H1 (cell line): ENCODE measurements at regions not wholly inside any gene's neighbourhood (a gene's known extent, or its start where the extent isn't known, plus 50 kb on each side); places are given as distances from the start of the nearest gene placed in this dataset.

ENCODE experiments used
- CTCF ChIA-PET: fragments of 300-600 bp; sonication (Branson Sonifier 250); formaldehyde crosslinking; loops from one replicate; lab custom pipeline; 2021; ENCODE audit not compliant: partially characterized antibody; lab: Charles Lee
- POLR2A ChIA-PET: fragments of 300-600 bp; sonication (Branson Sonifier 250); formaldehyde crosslinking; loops from one replicate; lab custom pipeline; 2021; ENCODE audit warnings: inconsistent platforms; ENCODE audit not compliant: partially characterized antibody; lab: Charles Lee
- DNase-seq, 2 experiments: peaks; one replicate each; pipeline versions ENCODE4 v3.0.0 to v3.0.0-alpha.2; 2010 to 2022; ENCODE audit warnings: low spot score in 2 of 2, low read depth in 1 of 2, mixed read lengths in 1 of 2
- FAIRE-seq: peaks from 2 replicates; lab custom pipeline; 2011; peaks lifted over from hg19 to GRCh38; lab: Jason Lieb, UNC
- H2AFZ ChIP-seq: 2 replicates; pipeline ENCODE4 v1.8.1; 2012; ENCODE audit warnings: low read length, inconsistent platforms
- H2AK5ac ChIP-seq: 2 replicates; pipeline ENCODE4 v1.6.1; 2013; ENCODE audit warnings: low read depth, low read length
- H2BK120ac ChIP-seq: replicated peaks from 2 replicates; pipeline ENCODE3; 2013; ENCODE audit warnings: low read depth, low read length, inconsistent platforms
- H2BK12ac ChIP-seq: 2 replicates; pipeline ENCODE4 v1.6.1; 2013; ENCODE audit warnings: low read depth, low read length
- H2BK15ac ChIP-seq: 2 replicates; pipeline ENCODE4 v1.6.1; 2013; ENCODE audit warnings: low read length
- H2BK20ac ChIP-seq: 2 replicates; pipeline ENCODE4 v1.6.1; 2013; ENCODE audit warnings: low read length
- H2BK5ac ChIP-seq: 2 replicates; pipeline ENCODE4 v1.6.1; 2013; ENCODE audit warnings: low read depth, low read length
- H3K14ac ChIP-seq: 2 replicates; pipeline ENCODE4 v1.6.1; 2013; ENCODE audit warnings: inconsistent platforms; ENCODE audit not compliant: insufficient read length
- H3K18ac ChIP-seq: 2 replicates; pipeline ENCODE4 v1.6.1; 2013; ENCODE audit warnings: low read length; ENCODE audit errors: extremely low read depth
- H3K23ac ChIP-seq: 2 replicates; pipeline ENCODE4 v1.6.1; 2013; ENCODE audit warnings: inconsistent platforms; ENCODE audit not compliant: insufficient read length
- H3K23me2 ChIP-seq: 2 replicates; pipeline ENCODE4 v1.6.1; 2013; ENCODE audit warnings: low read depth, low read length
- H3K27ac ChIP-seq: 2 replicates; pipeline ENCODE4 v1.6.1; 2011; ENCODE audit warnings: low read depth, low read length, inconsistent platforms
- H3K27me3 ChIP-seq, 4 experiments: replicated peaks in 1 of 4; 1 replicate in 1 of 4; 2 replicates in 3 of 4; pipeline versions ENCODE4 v1.6.1 to v1.8.1; 2011 to 2013; ENCODE audit warnings: low read length in 3 of 4, mild to moderate bottlenecking in 3 of 4, inconsistent platforms in 2 of 4, mixed read lengths in 2 of 4, moderate library complexity in 1 of 4; ENCODE audit not compliant: control insufficient read depth in 3 of 4, insufficient read depth in 3 of 4; ENCODE audit errors: extremely low read depth in 1 of 4
- H3K36me3 ChIP-seq, 4 experiments: 2 replicates each; pipeline versions ENCODE4 v1.6.1 to v1.8.1; 2011 to 2013; ENCODE audit warnings: mild to moderate bottlenecking in 4 of 4, low read length in 3 of 4, moderate library complexity in 2 of 4, control low read depth in 1 of 4, inconsistent platforms in 1 of 4; ENCODE audit not compliant: insufficient read depth in 4 of 4, control insufficient read depth in 2 of 4
- H3K4ac ChIP-seq: replicated peaks from 2 replicates; pipeline ENCODE3; 2013; ENCODE audit warnings: low read length, low read depth, mixed read lengths, inconsistent platforms; ENCODE audit not compliant: insufficient read length
- H3K4me1 ChIP-seq, 4 experiments: replicated peaks in 1 of 4; 1 replicate in 1 of 4; 2 replicates in 3 of 4; pipeline versions ENCODE4 v1.6.1 to v1.8.1; 2011 to 2013; ENCODE audit warnings: low read length in 3 of 4, inconsistent platforms in 2 of 4, mixed read lengths in 1 of 4; ENCODE audit not compliant: insufficient read depth in 4 of 4, control insufficient read depth in 3 of 4
- H3K4me2 ChIP-seq, 2 experiments: 2 replicates each; pipeline versions ENCODE4 v1.6.1 to v1.8.1; 2011 to 2013; ENCODE audit warnings: low read depth in 2 of 2, low read length in 2 of 2, control low read depth in 1 of 2, inconsistent platforms in 1 of 2, mild to moderate bottlenecking in 1 of 2; ENCODE audit not compliant: insufficient read depth in 1 of 2
- H3K4me3 ChIP-seq, 4 experiments: fragments of 200-600, 300-600 bp in 1 of 4; sonication (generic), shearing (Covaris generic), sonication (Bioruptor Twin) in 1 of 4; 2 replicates each; pipeline versions ENCODE4 v1.5.1 to v1.8.1; 2011 to 2016; ENCODE audit warnings: low read length in 4 of 4, low read depth in 3 of 4, control low read depth in 2 of 4, inconsistent platforms in 2 of 4, mild to moderate bottlenecking in 2 of 4, mixed read lengths in 1 of 4, moderate library complexity in 1 of 4; ENCODE audit not compliant: insufficient read depth in 2 of 4; ENCODE audit errors: extremely low read depth in 1 of 4
- H3K56ac ChIP-seq: replicated peaks from 2 replicates; pipeline ENCODE3; 2013; ENCODE audit warnings: low read depth, mild to moderate bottlenecking, mixed read lengths, low read length, inconsistent platforms; ENCODE audit not compliant: insufficient read length
- H3K79me1 ChIP-seq: 2 replicates; pipeline ENCODE4 v1.6.1; 2013; ENCODE audit warnings: low read depth, low read length, control low read depth
- H3K79me2 ChIP-seq, 2 experiments: 2 replicates each; pipeline versions ENCODE4 v1.6.1 to v1.8.1; 2012 to 2013; ENCODE audit warnings: low read length in 2 of 2, mild to moderate bottlenecking in 2 of 2, inconsistent platforms in 1 of 2; ENCODE audit not compliant: insufficient read depth in 2 of 2, control insufficient read depth in 1 of 2
- H3K9ac ChIP-seq, 4 experiments: replicated peaks in 1 of 4; 1 replicate in 1 of 4; 2 replicates in 3 of 4; pipeline versions ENCODE4 v1.6.1 to v1.8.1; 2011 to 2013; ENCODE audit warnings: low read depth in 3 of 4, low read length in 3 of 4, control low read depth in 2 of 4, mild to moderate bottlenecking in 2 of 4, moderate library complexity in 2 of 4, inconsistent platforms in 1 of 4; ENCODE audit errors: extremely low read depth in 1 of 4
- H3K9me3 ChIP-seq, 2 experiments: 2 replicates each; pipeline versions ENCODE4 v1.6.1 to v1.8.1; 2012 to 2013; ENCODE audit warnings: mild to moderate bottlenecking in 2 of 2, moderate library complexity in 2 of 2, control low read depth in 1 of 2, inconsistent platforms in 1 of 2, low read depth in 1 of 2, low read length in 1 of 2, mixed read lengths in 1 of 2; ENCODE audit not compliant: insufficient read depth in 2 of 2
- H4K20me1 ChIP-seq, 2 experiments: replicated peaks in 1 of 2; 2 replicates each; pipeline versions ENCODE3 to v1.8.1; 2011 to 2013; ENCODE audit warnings: inconsistent platforms in 2 of 2, low read length in 2 of 2, mild to moderate bottlenecking in 1 of 2; ENCODE audit not compliant: insufficient read depth in 2 of 2, control insufficient read depth in 1 of 2
- H4K5ac ChIP-seq: 2 replicates; pipeline ENCODE4 v1.6.1; 2013; ENCODE audit warnings: low read length, low read depth, mixed read lengths, inconsistent platforms; ENCODE audit not compliant: insufficient read length
- H4K8ac ChIP-seq: 2 replicates; pipeline ENCODE4 v1.8.0; 2013; ENCODE audit warnings: mild to moderate bottlenecking, moderate library complexity, low read length, inconsistent platforms; ENCODE audit not compliant: insufficient read depth; ENCODE audit errors: extremely low read depth
- H4K91ac ChIP-seq: replicated peaks from 2 replicates; pipeline ENCODE3; 2013; ENCODE audit warnings: low read length, mixed read lengths, inconsistent platforms; ENCODE audit not compliant: insufficient read length
- CTCF ChIP-seq, 3 experiments: IDR thresholded peaks; 1 replicate in 2 of 3; 2 replicates in 1 of 3; pipeline versions ENCODE4 v1.5.1 to v1.6.1; 2011; ENCODE audit warnings: low read length in 3 of 3, mild to moderate bottlenecking in 3 of 3, inconsistent platforms in 2 of 3, low read depth in 1 of 3, moderate library complexity in 1 of 3; ENCODE audit not compliant: insufficient read depth in 1 of 3; ENCODE audit errors: control extremely low read depth in 1 of 3
- EZH2 ChIP-seq: fragments of 200-600 bp; sonication (generic); IDR thresholded peaks from 2 replicates; pipeline ENCODE4 v1.7.1; 2012; ENCODE audit warnings: low read depth, mild to moderate bottlenecking, moderate library complexity, low read length, inconsistent platforms; ENCODE audit not compliant: severe bottlenecking
- GABPA ChIP-seq: IDR thresholded peaks from 2 replicates; pipeline ENCODE4 v1.6.1; 2011; ENCODE audit warnings: mild to moderate bottlenecking, low read length, moderate library complexity, borderline replicate concordance; ENCODE audit not compliant: insufficient read depth
- HDAC2 ChIP-seq, 2 experiments: fragments of 300-600 bp in 1 of 2; sonication (generic) in 1 of 2; IDR thresholded peaks; 2 replicates each; pipeline ENCODE4 v1.6.1; 2011 to 2012; ENCODE audit warnings: low read depth in 2 of 2, low read length in 2 of 2, mild to moderate bottlenecking in 2 of 2, moderate library complexity in 2 of 2, borderline replicate concordance in 1 of 2, inconsistent platforms in 1 of 2
- HDAC6 ChIP-seq: IDR thresholded peaks from one replicate; pipeline ENCODE4 v1.7.1; 2012; ENCODE audit warnings: low read depth, mild to moderate bottlenecking, inconsistent platforms, low read length, moderate library complexity
- RFX5 ChIP-seq: IDR thresholded peaks from 2 replicates; pipeline ENCODE4 v1.6.1; 2011; ENCODE audit warnings: low read depth, low read length, improper control_type of control experiment, borderline replicate concordance
- SP4 ChIP-seq: IDR thresholded peaks from 2 replicates; pipeline ENCODE4 v1.6.1; 2012; ENCODE audit warnings: low read length, inconsistent platforms
- TBP ChIP-seq: IDR thresholded peaks from 2 replicates; pipeline ENCODE4 v1.6.1; 2011; ENCODE audit warnings: low read depth, low read length, improper control_type of control experiment
- USF2 ChIP-seq: IDR thresholded peaks from 2 replicates; pipeline ENCODE4 v1.6.1; 2011; ENCODE audit warnings: low read length, improper control_type of control experiment
- WGBS, 2 experiments: shearing (Covaris generic) in 1 of 2; methylation state at CpG; one replicate each; pipeline versions ENCODE4 v1.1.6 to v1.1.7; 2013 to 2015; ENCODE audit warnings: low lambda C conversion rate in 2 of 2, mixed read lengths in 2 of 2, inconsistent platforms in 1 of 2, low coverage in 1 of 2, missing lambda C conversion rate in 1 of 2; ENCODE audit not compliant: insufficient replicate concordance in 2 of 2, insufficient coverage in 1 of 2, insufficient read length in 1 of 2; ENCODE audit errors: extremely low coverage in 1 of 2, missing lambda C conversion rate in 1 of 2; 5-methylcytosine and 5-hydroxymethylcytosine counted together

- ChIA-PET CTCF (interaction anchor here (1.1 kb wide), 1 partner anchor 15 kb away, joined by 3 read pairs; no protein-coding TSS in a partner anchor), POLR2A (no interaction called here)
- H3K4ac ChIP-seq: no peak overlapping the region
- H3K27ac ChIP-seq: no peak overlapping the region
- H3K79me2 ChIP-seq: no peaks in the 10 kb centered on the region
- no peak overlapping the region for H3K14ac ChIP-seq
- no peak for FAIRE-seq
- H3K36me3 ChIP-seq: no peaks in the 10 kb centered on the region
- no peaks in the 10 kb centered on the region for H4K20me1 ChIP-seq
- H3K9me3 ChIP-seq: no peaks in the 10 kb centered on the region
- H4K91ac ChIP-seq: no peak overlapping the region
- H2BK15ac ChIP-seq: no peak overlapping the region
- no peaks in the 10 kb centered on the region for H3K27me3 ChIP-seq
- DNase-seq: no peak
- H2AK5ac ChIP-seq: no peak overlapping the region
- H2BK120ac ChIP-seq: no peak overlapping the region
- no peaks in the 10 kb centered on the region for H3K79me1 ChIP-seq
- H3K4me3 ChIP-seq: no peak overlapping the region
- H2BK12ac ChIP-seq: no peak overlapping the region
- no peak overlapping the region for H3K9ac ChIP-seq
- H3K4me1 ChIP-seq: peaks cover 2 to 7% (median 4%) of the 10 kb centered on the region in 4 experiments; a peak in 4 of 7 replicates
- H4K8ac ChIP-seq: no peak overlapping the region; the same call in 1 of the 2 replicates
- 70% methylated on average over 11 of the region's 12 CpGs; no CpG with 5 or more reads in 1 of the 2 experiments for WGBS, 2 experiments
- H3K4me2 ChIP-seq: peak overlapping the region in 1 of 2 experiments; percentile 37; a peak in 1 of 4 replicates
- no peak overlapping the region for H4K5ac ChIP-seq
- no peak overlapping the region for H3K23ac ChIP-seq
- H2BK5ac ChIP-seq: no peak overlapping the region
- no peak overlapping the region for H2BK20ac ChIP-seq
- H3K23me2 ChIP-seq: no peaks in the 10 kb centered on the region
- no peak overlapping the region for H3K56ac ChIP-seq
- H2AFZ ChIP-seq: no peak overlapping the region
- H3K18ac ChIP-seq: no peak overlapping the region; the same call in 1 of the 2 replicates
- no peak for TF ChIP-seq SP4
- no peak for TF ChIP-seq HDAC6
- no peak for TF ChIP-seq GABPA
- no peak for TF ChIP-seq EZH2
- no peak for TF ChIP-seq CTCF (IDR thresholded peaks at IDR 0.05; ENCODE audit: control extremely low read depth in 1 of 3, insufficient read depth in 1 of 3, low read depth in 1 of 3, low read length in 3 of 3)
- TF ChIP-seq TBP: no peak
- no peak for TF ChIP-seq HDAC2 (IDR thresholded peaks at IDR 0.05; ENCODE audit: borderline replicate concordance in 1 of 2, low read depth in 2 of 2, low read length in 2 of 2)
- TF ChIP-seq RFX5: no peak
- TF ChIP-seq USF2: no peak
These were observed 64.3 kb downstream of the PDE6H start for GRCh38 chr12:15037091-15037687.
